ENCODE measurements at regions not wholly inside any gene's neighbourhood (a gene's known extent, or its start where the extent isn't known, plus 50 kb on each side); places are given as distances from the start of the nearest gene placed in this dataset.

DNA sequence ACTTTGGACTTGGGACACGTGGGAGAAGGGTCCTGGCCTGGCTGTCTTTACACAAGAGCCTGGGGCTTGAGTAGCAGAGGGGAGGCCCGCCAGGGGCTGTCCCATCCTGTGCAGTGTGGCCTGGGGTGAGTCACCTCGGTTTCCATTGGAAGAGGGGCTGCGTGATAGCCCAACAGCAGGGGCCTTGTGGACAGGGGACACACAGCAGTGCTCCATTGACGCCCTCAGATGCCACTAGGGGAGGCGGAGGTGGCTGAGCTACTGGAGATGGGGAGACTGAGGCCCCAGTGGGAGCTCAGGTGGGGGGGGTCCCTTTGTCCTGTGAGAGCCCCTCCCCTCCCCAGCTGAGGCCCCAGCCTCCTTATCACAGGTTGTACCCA, 50.0 kb upstream of the RNU6ATAC start:
- Mint-ChIP-seq H3K27me3 (no peaks in the 10 kb centered on the region), H3K27ac (no peak overlapping the region), H3K9me3 (peaks cover 4% of the 10 kb centered on the region), H3K4me1 (ENCODE audit: low read depth) (no peaks in the 10 kb centered on the region), H3K4me3 (no peak overlapping the region), H3K36me3 (ENCODE audit: low read depth) (no peaks in the 10 kb centered on the region)
- no peak for DNase-seq

DNA sequence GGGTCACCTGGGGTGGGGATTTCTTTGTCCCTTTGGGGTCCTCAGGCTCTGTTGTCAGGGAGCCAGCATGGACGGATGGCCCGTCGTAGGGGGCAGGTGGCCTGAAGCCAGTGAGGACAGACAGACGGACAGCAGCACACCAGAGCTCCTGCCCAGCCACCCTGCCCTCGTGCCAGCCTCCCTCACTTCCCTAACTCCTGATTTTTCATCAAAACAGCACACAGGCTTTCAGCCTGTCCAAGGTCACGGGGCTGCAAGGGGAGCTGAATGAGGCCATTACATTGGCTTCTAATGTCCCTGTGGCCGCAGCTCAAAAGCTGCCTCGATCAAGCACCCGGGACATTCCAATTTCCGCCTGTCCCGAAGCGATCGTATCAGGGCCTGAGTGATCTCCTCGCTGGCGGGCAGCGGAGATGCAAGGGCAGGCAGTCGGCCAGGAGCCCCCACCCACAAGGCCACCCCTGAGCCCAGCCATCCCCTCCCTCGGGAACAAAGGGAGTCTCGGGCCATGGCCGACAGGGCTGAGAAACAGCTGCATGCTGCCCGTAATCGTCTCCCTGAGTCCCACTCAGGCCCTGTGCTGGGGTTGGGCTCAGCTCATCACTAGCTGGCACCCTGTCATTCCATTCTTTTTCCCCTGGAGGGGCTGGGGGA, 50.5 kb upstream of the RNU6ATAC start:
- Mint-ChIP-seq H3K4me1 (ENCODE audit: low read depth) (no peaks in the 10 kb centered on the region), H3K27me3 (no peaks in the 10 kb centered on the region), H3K9me3 (peaks cover 4% of the 10 kb centered on the region), H3K27ac (no peak overlapping the region), H3K4me3 (no peak overlapping the region), H3K36me3 (ENCODE audit: low read depth) (no peaks in the 10 kb centered on the region)
- DNase-seq: no peak

GRCh38 chr9:134215420-134215698, 51.0 kb upstream of the RNU6ATAC start:
- Mint-ChIP-seq H3K36me3 (ENCODE audit: low read depth) (no peaks in the 10 kb centered on the region), H3K4me3 (no peak overlapping the region), H3K4me1 (ENCODE audit: low read depth) (no peaks in the 10 kb centered on the region), H3K27ac (no peak overlapping the region), H3K9me3 (peaks cover 4% of the 10 kb centered on the region), H3K27me3 (no peaks in the 10 kb centered on the region)
- no peak for DNase-seq

DNA sequence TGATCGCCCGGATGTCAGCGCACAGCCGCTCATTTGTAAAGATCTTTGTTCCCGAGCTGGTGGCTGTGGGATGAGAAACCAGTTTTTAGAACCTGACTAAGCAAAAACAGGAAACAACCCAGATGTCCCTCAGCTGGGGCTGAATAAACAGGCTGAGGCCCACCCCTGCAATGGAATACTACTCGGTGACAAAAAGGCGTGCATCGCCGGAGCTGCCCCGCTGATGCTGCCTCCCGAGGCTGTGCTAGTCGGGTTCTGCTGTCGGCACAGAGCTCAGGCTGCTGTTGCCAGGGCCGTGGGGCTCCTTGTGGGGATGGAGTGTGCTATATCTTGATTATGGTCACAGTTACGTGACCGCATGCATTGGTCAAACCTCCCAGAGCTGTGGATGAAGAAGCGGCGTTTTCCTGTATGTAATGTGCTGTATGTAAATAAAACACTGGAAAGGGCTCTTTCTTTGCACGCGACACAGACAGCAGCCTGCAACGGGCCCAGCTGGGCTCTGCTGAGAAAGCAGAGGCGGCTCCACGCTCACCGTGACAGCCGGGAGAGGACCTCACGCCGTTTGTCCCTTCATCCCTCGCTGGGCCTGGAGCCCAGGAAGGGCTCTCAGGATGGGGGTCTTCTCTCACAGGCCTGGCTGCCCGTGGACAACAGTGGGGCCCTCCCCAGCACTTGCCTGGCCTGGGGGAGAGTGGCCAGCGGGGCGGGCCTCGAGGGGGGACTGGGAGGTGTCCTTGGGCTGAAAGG, 51.5 kb upstream of the RNU6ATAC start:
- H3K27me3 Mint-ChIP-seq: no peaks in the 10 kb centered on the region
- H3K9me3 Mint-ChIP-seq: peaks cover 4% of the 10 kb centered on the region
- DNase-seq: no peak
- no peaks in the 10 kb centered on the region for H3K36me3 Mint-ChIP-seq (ENCODE audit: low read depth)
- no peaks in the 10 kb centered on the region for H3K4me1 Mint-ChIP-seq (ENCODE audit: low read depth)
- H3K27ac Mint-ChIP-seq: no peak overlapping the region
- no peak overlapping the region for H3K4me3 Mint-ChIP-seq

DNA sequence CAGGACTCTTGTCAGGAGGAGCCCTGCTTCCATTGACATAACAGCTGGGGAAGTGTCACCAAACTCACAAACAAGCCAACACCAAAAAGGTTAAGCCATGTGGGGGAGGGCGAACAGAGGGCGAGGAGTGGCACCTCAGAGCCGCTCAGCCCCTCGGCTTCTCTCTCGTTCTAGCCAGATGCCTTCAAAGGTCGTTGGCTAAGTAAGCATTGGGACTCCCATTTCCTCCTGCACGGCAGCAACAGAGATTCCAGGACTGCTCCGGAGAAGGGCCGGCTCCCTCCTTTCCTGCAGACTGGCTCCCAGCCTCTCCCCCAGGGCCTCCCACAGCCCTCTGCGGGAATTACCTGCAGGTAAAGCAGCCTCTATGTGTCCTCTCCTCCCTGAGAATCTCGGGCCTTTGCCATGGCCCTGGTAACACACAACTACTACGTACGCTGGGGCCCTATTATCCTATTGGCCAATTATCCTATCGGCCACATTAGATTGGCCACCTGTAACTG, 52.1 kb upstream of the RNU6ATAC start:
- no peaks in the 10 kb centered on the region for H3K36me3 Mint-ChIP-seq (ENCODE audit: low read depth)
- H3K27me3 Mint-ChIP-seq: no peaks in the 10 kb centered on the region
- no peak overlapping the region for H3K27ac Mint-ChIP-seq
- H3K4me1 Mint-ChIP-seq (ENCODE audit: low read depth): no peaks in the 10 kb centered on the region
- DNase-seq: no peak
- H3K4me3 Mint-ChIP-seq: no peak overlapping the region
- H3K9me3 Mint-ChIP-seq: peaks cover 4% of the 10 kb centered on the region

DNA sequence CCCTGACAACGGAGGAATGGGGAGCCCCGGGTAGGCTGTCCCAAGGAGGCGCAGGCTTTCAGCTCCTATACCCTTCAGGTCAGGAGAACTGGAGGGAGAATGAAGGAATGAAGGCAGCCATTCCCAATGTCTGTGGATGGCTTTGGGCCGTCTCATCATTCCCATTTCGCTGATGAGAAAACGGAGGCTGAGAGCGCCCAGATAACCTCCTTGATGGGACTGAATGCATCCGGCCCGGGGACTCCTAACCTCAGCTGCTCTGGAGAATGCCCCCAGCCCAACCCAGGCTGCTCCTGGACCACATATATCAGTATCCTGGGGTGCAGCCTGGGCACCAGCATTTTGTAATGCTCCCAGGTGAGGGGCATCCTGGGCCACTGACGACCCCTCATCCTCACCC, 52.6 kb upstream of the RNU6ATAC start:
- Mint-ChIP-seq H3K36me3 (ENCODE audit: low read depth) (no peaks in the 10 kb centered on the region), H3K27ac (no peak overlapping the region), H3K4me1 (ENCODE audit: low read depth) (no peaks in the 10 kb centered on the region), H3K27me3 (no peaks in the 10 kb centered on the region), H3K4me3 (no peak overlapping the region), H3K9me3 (peaks cover 4% of the 10 kb centered on the region)
- no peak for DNase-seq

- peaks cover 4% of the 10 kb centered on the region for H3K9me3 Mint-ChIP-seq
- no peaks in the 10 kb centered on the region for H3K27me3 Mint-ChIP-seq
- H3K27ac Mint-ChIP-seq: no peak overlapping the region
- H3K4me1 Mint-ChIP-seq (ENCODE audit: low read depth): no peaks in the 10 kb centered on the region
- H3K4me3 Mint-ChIP-seq: no peak overlapping the region
- no peaks in the 10 kb centered on the region for H3K36me3 Mint-ChIP-seq (ENCODE audit: low read depth)
- DNase-seq: no peak
These were observed 53.3 kb upstream of the RNU6ATAC start for GRCh38 chr9:134217431-134218210.

- Mint-ChIP-seq H3K27ac (no peak overlapping the region), H3K4me1 (ENCODE audit: low read depth) (no peaks in the 10 kb centered on the region), H3K9me3 (no peaks in the 10 kb centered on the region)
These were observed 53.9 kb upstream of the RNU6ATAC start for GRCh38 chr9:134218230-134218629.

DNA sequence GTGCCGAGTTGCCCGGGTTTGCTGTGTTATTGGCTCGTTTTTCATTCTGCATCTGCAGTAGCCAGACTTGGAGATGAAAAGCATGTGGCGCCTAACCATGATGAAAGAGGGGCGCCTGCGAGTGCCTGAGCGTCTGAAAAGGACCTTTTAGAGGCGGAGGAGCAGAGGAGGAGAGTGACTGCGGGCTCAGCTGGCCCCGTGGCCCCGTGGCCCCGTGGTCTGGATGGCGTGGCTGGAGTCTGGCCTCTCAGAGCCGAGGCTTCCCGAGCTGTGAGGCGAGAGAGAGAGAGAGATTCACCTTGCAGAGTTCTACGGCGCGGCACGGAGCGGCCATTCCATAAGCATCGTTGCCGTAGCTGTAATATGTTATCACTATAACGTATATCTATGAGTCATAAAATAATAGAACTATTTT, 55.3 kb upstream of the RNU6ATAC start:
- H3K36me3 Mint-ChIP-seq (ENCODE audit: low read depth): no peaks in the 10 kb centered on the region
- H3K4me1 Mint-ChIP-seq (ENCODE audit: low read depth): no peaks in the 10 kb centered on the region
- no peaks in the 10 kb centered on the region for H3K27me3 Mint-ChIP-seq
- H3K27ac Mint-ChIP-seq: no peak overlapping the region
- no peak overlapping the region for H3K4me3 Mint-ChIP-seq
- H3K9me3 Mint-ChIP-seq: no peaks in the 10 kb centered on the region
- DNase-seq: no peak

More at GRCh38 chr9:134218230-134218629, 53.9 kb upstream of the RNU6ATAC start:
- H3K27me3 Mint-ChIP-seq: no peaks in the 10 kb centered on the region
- H3K36me3 Mint-ChIP-seq (ENCODE audit: low read depth): no peaks in the 10 kb centered on the region
- H3K4me3 Mint-ChIP-seq: no peak overlapping the region
- no peak for DNase-seq

DNA sequence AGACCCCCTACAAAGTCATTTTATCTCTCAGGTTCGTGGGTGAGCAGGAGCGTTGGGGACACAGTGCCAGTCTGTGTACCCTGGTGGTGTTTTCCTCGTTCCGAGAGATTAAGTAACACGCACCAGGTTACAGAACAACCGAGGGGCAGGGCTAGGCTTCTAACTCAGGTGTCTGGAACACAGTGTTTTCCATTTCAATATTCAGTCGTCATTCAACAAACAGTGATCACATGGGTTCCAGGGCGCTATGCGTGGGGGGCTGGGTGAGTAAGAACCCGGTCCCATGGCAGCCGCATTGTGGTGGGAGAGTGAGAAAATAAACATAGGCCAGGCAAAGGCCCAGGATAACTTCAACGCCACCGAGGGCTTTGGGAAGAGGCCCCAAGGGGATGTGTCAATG, 55.9 kb upstream of the RNU6ATAC start:
- DNase-seq: no peak
- no peaks in the 10 kb centered on the region for H3K9me3 Mint-ChIP-seq
- H3K27me3 Mint-ChIP-seq: no peaks in the 10 kb centered on the region
- no peak overlapping the region for H3K4me3 Mint-ChIP-seq
- no peak overlapping the region for H3K27ac Mint-ChIP-seq
- H3K4me1 Mint-ChIP-seq (ENCODE audit: low read depth): no peaks in the 10 kb centered on the region
- no peaks in the 10 kb centered on the region for H3K36me3 Mint-ChIP-seq (ENCODE audit: low read depth)

DNA sequence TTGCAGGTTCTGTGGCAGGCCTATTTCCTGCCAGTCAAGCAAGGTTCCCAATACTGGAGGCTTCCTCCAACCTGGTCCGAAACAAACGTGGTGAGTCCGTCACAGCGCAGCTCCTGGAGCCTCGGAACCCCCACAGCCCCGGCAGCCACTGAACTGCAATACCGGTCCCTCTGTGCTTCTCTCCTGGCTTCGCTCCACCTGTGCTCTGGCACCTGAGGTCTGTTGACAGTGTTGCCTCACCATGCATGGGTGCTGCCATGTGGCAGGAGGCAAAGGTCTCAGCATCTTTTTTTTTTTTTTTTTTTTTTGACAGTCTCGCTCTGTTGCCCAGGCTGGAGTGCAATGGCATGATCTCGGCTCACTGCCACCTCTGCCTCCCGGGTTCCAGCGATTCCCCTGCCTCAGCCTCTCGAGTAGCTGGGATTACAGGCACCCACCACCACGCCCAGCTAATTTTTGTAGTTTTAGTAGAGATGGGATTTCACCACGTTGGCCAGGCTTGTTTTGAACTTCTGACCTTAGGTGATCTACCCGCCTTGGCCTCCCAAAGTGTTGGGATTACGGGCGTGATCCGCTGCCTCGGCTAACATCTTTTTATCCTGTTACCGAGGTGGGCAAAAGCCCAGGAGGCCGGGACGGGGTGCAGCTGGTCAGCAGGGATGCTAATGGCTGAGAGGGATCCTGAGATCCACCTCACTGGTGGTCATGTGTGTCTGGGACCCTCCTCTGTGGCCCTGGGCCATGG, 57.1 kb upstream of the RNU6ATAC start:
- H3K4me3 Mint-ChIP-seq: no peak overlapping the region
- no peak for DNase-seq
- H3K9me3 Mint-ChIP-seq: no peaks in the 10 kb centered on the region
- H3K27me3 Mint-ChIP-seq: no peaks in the 10 kb centered on the region
- no peaks in the 10 kb centered on the region for H3K36me3 Mint-ChIP-seq (ENCODE audit: low read depth)
- no peak overlapping the region for H3K27ac Mint-ChIP-seq
- no peaks in the 10 kb centered on the region for H3K4me1 Mint-ChIP-seq (ENCODE audit: low read depth)

DNA sequence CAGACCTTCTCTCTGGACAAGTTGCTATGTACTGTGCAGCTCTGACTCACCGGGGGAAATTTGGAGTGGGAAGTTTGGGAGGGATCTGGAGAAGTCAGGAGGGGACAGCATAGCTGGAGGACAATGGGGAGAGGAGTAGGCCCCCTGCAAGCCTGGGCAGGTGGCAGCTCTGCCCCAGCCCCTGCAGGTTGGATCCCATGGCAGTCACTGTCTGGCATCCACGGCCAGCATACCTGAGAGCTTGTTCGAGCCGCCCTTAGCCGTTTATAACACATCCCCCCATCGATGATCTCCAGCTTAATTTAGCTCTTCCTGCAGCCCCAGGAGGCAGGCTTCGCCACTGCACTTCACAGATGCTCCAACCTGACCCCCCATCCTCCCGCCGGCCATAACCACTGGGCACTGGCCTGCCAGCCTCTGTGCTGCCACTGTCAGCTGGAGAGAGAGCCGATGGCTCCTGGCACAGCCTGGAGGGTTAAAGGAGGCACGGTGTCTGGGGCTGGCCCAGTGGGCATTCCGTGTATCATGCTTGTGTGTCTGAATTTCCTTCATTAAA, 57.7 kb upstream of the RNU6ATAC start:
- Mint-ChIP-seq H3K9me3 (no peaks in the 10 kb centered on the region), H3K36me3 (ENCODE audit: low read depth) (no peaks in the 10 kb centered on the region), H3K27ac (no peak overlapping the region), H3K27me3 (no peaks in the 10 kb centered on the region), H3K4me1 (ENCODE audit: low read depth) (no peaks in the 10 kb centered on the region), H3K4me3 (no peak overlapping the region)
- DNase-seq: no peak

- no peaks in the 10 kb centered on the region for H3K4me1 Mint-ChIP-seq (ENCODE audit: low read depth)
- no peaks in the 10 kb centered on the region for H3K27me3 Mint-ChIP-seq
- H3K4me3 Mint-ChIP-seq: no peak overlapping the region
- H3K9me3 Mint-ChIP-seq: no peaks in the 10 kb centered on the region
- H3K36me3 Mint-ChIP-seq (ENCODE audit: low read depth): no peaks in the 10 kb centered on the region
- no peak overlapping the region for H3K27ac Mint-ChIP-seq
- no peak for DNase-seq
These were observed 58.7 kb upstream of the RNU6ATAC start for GRCh38 chr9:134223091-134223490.

GRCh38 chr9:134223591-134224122, 59.3 kb upstream of the RNU6ATAC start:
- H3K36me3 Mint-ChIP-seq (ENCODE audit: low read depth): no peaks in the 10 kb centered on the region
- no peaks in the 10 kb centered on the region for H3K9me3 Mint-ChIP-seq
- DNase-seq: no peak
- H3K4me1 Mint-ChIP-seq (ENCODE audit: low read depth): no peaks in the 10 kb centered on the region
- no peak overlapping the region for H3K27ac Mint-ChIP-seq
- H3K27me3 Mint-ChIP-seq: no peaks in the 10 kb centered on the region
- H3K4me3 Mint-ChIP-seq: no peak overlapping the region

All from activated T-cell treated with anti-CD3 and anti-CD28 coated beads, Interleukin-2, amount 50 U/mL, for 24 hours (primary cell).